Neuronal stem cell (in vitro differentiated cells): ENCODE measurements at regions not wholly inside any gene's neighbourhood (a gene's known extent, or its start where the extent isn't known, plus 50 kb on each side); places are given as distances from the start of the nearest gene placed in this dataset.

Experiments used
- DNase-seq: peaks from one replicate; pipeline ENCODE4 v3.0.0-alpha.2; 2013; ENCODE audit warnings: low spot score
- H2AFZ ChIP-seq: one replicate; pipeline ENCODE4 v1.6.1; 2013; ENCODE audit warnings: mild to moderate bottlenecking, low read length, inconsistent platforms
- H2AK5ac ChIP-seq: 2 replicates; pipeline ENCODE4 v1.6.1; 2013; ENCODE audit warnings: low read depth, mild to moderate bottlenecking, inconsistent platforms, low read length, moderate library complexity, mixed read lengths
- H2BK120ac ChIP-seq: 2 replicates; pipeline ENCODE4 v1.6.1; 2013; ENCODE audit warnings: low read depth, mild to moderate bottlenecking, inconsistent platforms, low read length, moderate library complexity, mixed read lengths
- H2BK12ac ChIP-seq: one replicate; pipeline ENCODE4 v1.6.1; 2013; ENCODE audit warnings: low read length, inconsistent platforms
- H2BK15ac ChIP-seq: 2 replicates; pipeline ENCODE4 v1.6.1; 2013; ENCODE audit warnings: mild to moderate bottlenecking, low read length, inconsistent platforms, mixed read lengths
- H2BK5ac ChIP-seq: one replicate; pipeline ENCODE4 v1.6.1; 2013; ENCODE audit warnings: inconsistent platforms, mild to moderate bottlenecking, low read length, moderate library complexity
- H3K14ac ChIP-seq: one replicate; pipeline ENCODE4 v1.6.1; 2013; ENCODE audit warnings: low read length, inconsistent platforms
- H3K18ac ChIP-seq: 2 replicates; pipeline ENCODE4 v1.6.1; 2013; ENCODE audit warnings: low read length, inconsistent platforms
- H3K23ac ChIP-seq: 2 replicates; pipeline ENCODE4 v1.6.1; 2013; ENCODE audit warnings: low read depth, mild to moderate bottlenecking, mixed read lengths, low read length, inconsistent platforms; ENCODE audit not compliant: poor library complexity
- H3K27ac ChIP-seq: replicated peaks from 3 replicates; pipeline ENCODE4 v1.5.1; 2013; ENCODE audit warnings: low read length, inconsistent platforms
- H3K27me3 ChIP-seq, 3 experiments: 2 replicates each; pipeline ENCODE4 v1.6.1; 2013; ENCODE audit warnings: low read length in 3 of 3, mild to moderate bottlenecking in 2 of 3, inconsistent platforms in 1 of 3, low read depth in 1 of 3, mixed read lengths in 1 of 3, moderate library complexity in 1 of 3; ENCODE audit not compliant: control insufficient read depth in 3 of 3, insufficient read depth in 3 of 3
- H3K36me3 ChIP-seq, 2 donors: replicated peaks in 1 of 2; 2 replicates each; pipeline ENCODE4 v1.6.1; 2013; ENCODE audit warnings: low read length in 2 of 2; ENCODE audit not compliant: control insufficient read depth in 2 of 2, insufficient read depth in 2 of 2
- H3K4ac ChIP-seq: 2 replicates; pipeline ENCODE4 v1.6.1; 2013; ENCODE audit warnings: inconsistent platforms, mild to moderate bottlenecking, low read length, moderate library complexity
- H3K4me1 ChIP-seq, 2 donors: 1 replicate in 1 of 2; 2 replicates in 1 of 2; pipeline ENCODE4 v1.6.1; 2013; ENCODE audit warnings: low read length in 2 of 2, low read depth in 1 of 2; ENCODE audit not compliant: control insufficient read depth in 2 of 2, insufficient read depth in 1 of 2
- H3K4me2 ChIP-seq: one replicate; pipeline ENCODE4 v1.6.1; 2013; ENCODE audit warnings: mild to moderate bottlenecking, low read length, inconsistent platforms; ENCODE audit not compliant: insufficient read depth, poor library complexity, severe bottlenecking
- H3K4me3 ChIP-seq, 2 donors: 2 replicates each; pipeline ENCODE4 v1.5.1; 2013; ENCODE audit warnings: low read length in 2 of 2, mild to moderate bottlenecking in 2 of 2, inconsistent platforms in 1 of 2, moderate library complexity in 1 of 2
- H3K79me1 ChIP-seq: one replicate; pipeline ENCODE4 v1.6.1; 2013; ENCODE audit warnings: low read depth, mild to moderate bottlenecking, inconsistent platforms, low read length, moderate library complexity
- H3K9ac ChIP-seq: one replicate; pipeline ENCODE4 v1.6.1; 2013; ENCODE audit warnings: mild to moderate bottlenecking, low read depth, low read length, inconsistent platforms; ENCODE audit not compliant: poor library complexity
- H3K9me3 ChIP-seq, 2 donors: replicated peaks in 1 of 2; 2 replicates each; pipeline versions ENCODE3 to v1.6.1; 2013; ENCODE audit warnings: low read length in 2 of 2, mild to moderate bottlenecking in 2 of 2, inconsistent platforms in 1 of 2, low read depth in 1 of 2, mixed read lengths in 1 of 2, moderate library complexity in 1 of 2; ENCODE audit not compliant: control insufficient read depth in 2 of 2, insufficient read depth in 1 of 2
- H4K8ac ChIP-seq: one replicate; pipeline ENCODE4 v1.6.1; 2013; ENCODE audit warnings: low read depth, mild to moderate bottlenecking, inconsistent platforms, low read length, moderate library complexity
- H4K91ac ChIP-seq: one replicate; pipeline ENCODE4 v1.6.1; 2013; ENCODE audit warnings: low read length, low read depth, mild to moderate bottlenecking, inconsistent platforms; ENCODE audit not compliant: poor library complexity
- WGBS, 2 donors: extraction: QIAGEN DNeasy Blood & Tissue Kit; methylation state at CpG; one replicate each; pipeline ENCODE4 v1.1.7; 2013; ENCODE audit warnings: missing lambda C conversion rate in 2 of 2, mixed read lengths in 1 of 2; ENCODE audit not compliant: insufficient read length in 2 of 2, insufficient replicate concordance in 1 of 2; ENCODE audit errors: extremely low coverage in 2 of 2; 5-methylcytosine and 5-hydroxymethylcytosine counted together

DNA sequence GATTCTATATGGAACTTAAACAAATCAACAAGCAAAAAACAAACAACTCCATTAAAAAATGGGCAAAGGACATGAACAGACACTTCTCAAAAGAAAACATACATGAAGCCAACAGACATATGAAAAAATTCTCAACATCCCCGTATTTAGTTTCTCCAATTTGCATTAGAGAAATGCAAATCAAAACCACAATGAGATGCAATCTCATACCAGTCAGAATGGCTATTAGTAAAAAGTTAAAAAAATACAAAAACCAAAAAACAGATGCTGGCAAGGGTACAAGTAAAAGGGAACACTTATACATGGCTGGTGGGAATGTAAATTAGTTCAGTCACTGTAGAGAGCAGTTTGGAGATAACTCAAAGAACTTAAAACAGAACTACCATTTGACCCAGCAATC is 342.1 kb upstream of the NUDT12 start:
- Histone ChIP-seq H3K36me3 (no peaks in the 10 kb centered on the region), H3K9me3 (no peaks in the 10 kb centered on the region), H3K9ac (no peak overlapping the region), H3K27me3 (no peaks in the 10 kb centered on the region), H3K4me1 (peaks cover 0 to 10% of the 10 kb centered on the region in 2 donors), H2AFZ (no peak overlapping the region), H2BK120ac (no peak overlapping the region), H3K23ac (no peak overlapping the region), H3K79me1 (no peaks in the 10 kb centered on the region), H3K4ac (no peak overlapping the region), H2AK5ac (no peak overlapping the region), H3K14ac (no peak overlapping the region), H3K4me3 (no peak overlapping the region), H4K8ac (no peak overlapping the region), H3K27ac (no peak overlapping the region), H3K4me2 (no peak overlapping the region), H2BK12ac (no peak overlapping the region), H2BK15ac (no peak overlapping the region), H4K91ac (no peak overlapping the region), H2BK5ac (no peak overlapping the region), H3K18ac (no peak overlapping the region)
- DNase-seq = no peak
- WGBS, 2 donors = no CpG with 5 or more reads among the region's 1 CpG

DNA sequence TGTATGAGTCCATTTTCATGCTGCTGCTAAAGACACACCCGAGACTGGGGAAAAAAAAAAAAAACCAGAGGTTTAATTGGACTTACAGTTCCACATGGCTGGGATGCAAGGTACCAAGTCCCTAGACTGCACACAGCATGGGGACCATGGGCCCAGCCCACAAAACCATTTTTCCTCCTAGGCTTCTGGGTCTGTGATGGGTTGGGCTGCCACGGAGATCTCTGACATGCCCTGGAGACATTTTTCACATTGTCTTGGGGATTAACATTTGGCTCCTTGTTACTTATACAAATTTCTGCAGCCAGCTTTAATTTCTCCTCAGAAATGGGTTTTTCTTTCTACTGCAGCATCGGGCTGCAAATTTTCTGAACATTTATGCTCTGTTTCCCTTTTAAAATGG is 340.3 kb upstream of the NUDT12 start:
- no peaks in the 10 kb centered on the region for H3K9me3 ChIP-seq
- H2BK12ac ChIP-seq = no peak overlapping the region
- H2BK5ac ChIP-seq = no peak overlapping the region
- no peak overlapping the region for H2BK120ac ChIP-seq
- H3K23ac ChIP-seq = no peak overlapping the region
- H3K4me1 ChIP-seq = peaks cover 0 to 10% of the 10 kb centered on the region in 2 donors
- H4K8ac ChIP-seq = no peak overlapping the region
- H3K27me3 ChIP-seq = no peaks in the 10 kb centered on the region
- no peak for DNase-seq
- no peak overlapping the region for H3K18ac ChIP-seq
- no peak overlapping the region for H3K4me3 ChIP-seq
- H2AFZ ChIP-seq = no peak overlapping the region
- H3K27ac ChIP-seq = no peak overlapping the region
- H3K9ac ChIP-seq = no peak overlapping the region
- H3K79me1 ChIP-seq = no peaks in the 10 kb centered on the region
- no peak overlapping the region for H2AK5ac ChIP-seq
- H3K4me2 ChIP-seq = no peak overlapping the region
- no peak overlapping the region for H4K91ac ChIP-seq
- H2BK15ac ChIP-seq = no peak overlapping the region
- H3K4ac ChIP-seq = no peak overlapping the region
- H3K36me3 ChIP-seq = no peaks in the 10 kb centered on the region
- no CpG with 5 or more reads among the region's 3 CpGs for WGBS, 2 donors
- no peak overlapping the region for H3K14ac ChIP-seq

GRCh38 chr5:103901885-103902284 is 339.3 kb upstream of the NUDT12 start:
- Histone ChIP-seq H3K4me2 (no peak overlapping the region), H4K8ac (no peak overlapping the region), H3K27ac (no peak overlapping the region), H2BK12ac (no peak overlapping the region), H2AK5ac (no peak overlapping the region), H3K9me3 (no peaks in the 10 kb centered on the region), H3K14ac (no peak overlapping the region), H2BK120ac (no peak overlapping the region), H3K79me1 (no peaks in the 10 kb centered on the region), H3K18ac (no peak overlapping the region), H2BK5ac (no peak overlapping the region), H2BK15ac (no peak overlapping the region), H3K4ac (no peak overlapping the region), H3K9ac (no peak overlapping the region), H3K23ac (no peak overlapping the region), H3K36me3 (no peaks in the 10 kb centered on the region), H4K91ac (no peak overlapping the region), H3K4me1 (peaks cover 0 to 10% of the 10 kb centered on the region in 2 donors), H3K27me3 (no peaks in the 10 kb centered on the region), H2AFZ (peak overlapping the region; percentile 41), H3K4me3 (no peak overlapping the region)
- DNase-seq = no peak
- no CpG with 5 or more reads among the region's 1 CpG for WGBS, 2 donors

DNA sequence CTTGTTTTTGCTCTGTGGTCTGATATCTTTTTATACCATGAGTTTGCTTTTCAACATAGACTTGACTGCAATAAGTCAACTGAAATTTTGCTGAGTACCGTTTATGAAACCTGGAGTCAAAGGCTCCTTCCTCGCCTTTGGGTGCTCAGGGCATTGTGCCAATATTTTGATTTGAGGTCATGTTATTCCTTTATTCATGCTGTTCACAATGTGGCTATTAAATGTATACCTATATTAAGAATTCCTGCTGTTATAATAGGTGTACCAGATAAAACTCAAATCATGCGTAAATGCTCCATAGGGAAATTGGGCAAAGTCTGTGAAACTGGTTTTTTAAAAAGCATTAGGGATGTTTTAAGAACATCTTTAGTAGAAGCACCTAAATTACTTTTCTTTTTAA is 334.0 kb upstream of the NUDT12 start:
- Histone ChIP-seq H3K14ac (no peak overlapping the region), H2BK15ac (no peak overlapping the region), H2AFZ (no peak overlapping the region), H3K4ac (no peak overlapping the region), H3K36me3 (no peaks in the 10 kb centered on the region), H4K91ac (no peak overlapping the region), H3K4me1 (peaks cover 5% of the 10 kb centered on the region in 2 donors), H3K79me1 (no peaks in the 10 kb centered on the region), H2BK12ac (no peak overlapping the region), H3K27ac (no peak overlapping the region), H3K4me3 (no peak overlapping the region), H3K9ac (no peak overlapping the region), H4K8ac (no peak overlapping the region), H3K9me3 (no peaks in the 10 kb centered on the region), H2AK5ac (no peak overlapping the region), H2BK120ac (no peak overlapping the region), H3K4me2 (no peak overlapping the region), H3K27me3 (no peaks in the 10 kb centered on the region), H2BK5ac (no peak overlapping the region), H3K18ac (no peak overlapping the region), H3K23ac (no peak overlapping the region)
- no peak for DNase-seq
- WGBS, 2 donors = no CpG with 5 or more reads among the region's 3 CpGs
